PC-9 (cell line): ENCODE measurements at regions not wholly inside any gene's neighbourhood (a gene's known extent, or its start where the extent isn't known, plus 50 kb on each side); places are given as distances from the start of the nearest gene placed in this dataset.

Experiments used
- EZH2 ChIP-seq: fragments of 200-600 bp; sonication (generic); IDR thresholded peaks from 2 replicates; pipeline ENCODE4 v1.8.0; 2017; ENCODE audit warnings: antibody characterized with exemption, low read depth
- TF ChIP-seq, protein P1 (sequence below): fragments of 200-600 bp; sonication (generic); conservative IDR thresholded peaks from 2 replicates; pipeline ENCODE4 v1.6.1; 2017; ENCODE audit warnings: mixed run types, antibody characterized with exemption, mild to moderate bottlenecking, moderate library complexity

DNA sequence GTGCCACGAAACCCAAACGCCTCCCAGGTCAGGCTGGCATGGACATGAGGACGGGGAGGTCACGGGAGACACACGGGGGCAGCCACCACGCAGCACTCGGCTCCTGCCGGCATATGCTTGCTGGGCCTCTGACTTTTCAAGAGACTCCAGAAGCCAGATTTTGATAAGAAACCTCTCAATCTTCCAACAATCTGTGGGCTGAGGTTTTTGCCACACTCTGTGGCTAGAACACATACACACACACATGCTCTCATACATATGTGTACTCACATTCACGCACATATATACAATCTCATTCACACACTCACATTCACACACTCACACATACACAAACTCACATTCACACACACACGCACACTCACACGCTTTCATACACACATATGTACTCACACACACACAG is 86.7 kb upstream of the LINGO1 start:
- TF ChIP-seq, protein P1, sequence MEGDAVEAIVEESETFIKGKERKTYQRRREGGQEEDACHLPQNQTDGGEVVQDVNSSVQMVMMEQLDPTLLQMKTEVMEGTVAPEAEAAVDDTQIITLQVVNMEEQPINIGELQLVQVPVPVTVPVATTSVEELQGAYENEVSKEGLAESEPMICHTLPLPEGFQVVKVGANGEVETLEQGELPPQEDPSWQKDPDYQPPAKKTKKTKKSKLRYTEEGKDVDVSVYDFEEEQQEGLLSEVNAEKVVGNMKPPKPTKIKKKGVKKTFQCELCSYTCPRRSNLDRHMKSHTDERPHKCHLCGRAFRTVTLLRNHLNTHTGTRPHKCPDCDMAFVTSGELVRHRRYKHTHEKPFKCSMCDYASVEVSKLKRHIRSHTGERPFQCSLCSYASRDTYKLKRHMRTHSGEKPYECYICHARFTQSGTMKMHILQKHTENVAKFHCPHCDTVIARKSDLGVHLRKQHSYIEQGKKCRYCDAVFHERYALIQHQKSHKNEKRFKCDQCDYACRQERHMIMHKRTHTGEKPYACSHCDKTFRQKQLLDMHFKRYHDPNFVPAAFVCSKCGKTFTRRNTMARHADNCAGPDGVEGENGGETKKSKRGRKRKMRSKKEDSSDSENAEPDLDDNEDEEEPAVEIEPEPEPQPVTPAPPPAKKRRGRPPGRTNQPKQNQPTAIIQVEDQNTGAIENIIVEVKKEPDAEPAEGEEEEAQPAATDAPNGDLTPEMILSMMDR, result no peak
- TF ChIP-seq EZH2, result no peak
